SU-DHL-6 (cell line): ENCODE measurements at regions not wholly inside any gene's neighbourhood (a gene's known extent, or its start where the extent isn't known, plus 50 kb on each side); places are given as distances from the start of the nearest gene placed in this dataset.

Experiments
- H2AFZ ChIP-seq: fragments of 200-600 bp; sonication (generic); 2 replicates; pipeline ENCODE4 v1.6.1; 2014; ENCODE audit warnings: low read depth, mild to moderate bottlenecking, moderate library complexity, mixed read lengths, antibody characterized with exemption, low read length; ENCODE audit not compliant: severe bottlenecking
- H3F3A ChIP-seq: fragments of 200-600 bp; shearing (Covaris generic); 2 replicates; pipeline ENCODE4 v1.6.0; 2016; ENCODE audit warnings: antibody characterized with exemption, mild to moderate bottlenecking; ENCODE audit not compliant: insufficient read depth
- H3K27ac ChIP-seq: fragments of 200-600 bp; sonication (generic); 2 replicates; pipeline ENCODE4 v1.5.1; 2016; ENCODE audit warnings: low read depth, mild to moderate bottlenecking, low read length, moderate library complexity, mixed read lengths
- H3K27me3 ChIP-seq: fragments of 200-600 bp; sonication (generic), shearing (Covaris generic); 2 replicates; pipeline ENCODE4 v1.6.0; 2014; ENCODE audit warnings: mild to moderate bottlenecking, low read length
- H3K36me3 ChIP-seq: fragments of 200-600 bp; sonication (generic); 2 replicates; pipeline ENCODE4 v1.6.1; 2014; ENCODE audit warnings: mild to moderate bottlenecking, low read length, mixed read lengths
- H3K4me2 ChIP-seq: fragments of 300-600, 200-600 bp; shearing (Covaris generic), sonication (generic); 2 replicates; pipeline ENCODE4 v1.6.0; 2014; ENCODE audit warnings: low read length, low read depth, mild to moderate bottlenecking; ENCODE audit not compliant: poor library complexity, severe bottlenecking
- H3K4me3 ChIP-seq: fragments of 200-600 bp; sonication (generic); 2 replicates; pipeline ENCODE4 v1.5.1; 2014; ENCODE audit warnings: antibody characterized with exemption, low read length, mild to moderate bottlenecking, mixed read lengths; ENCODE audit not compliant: insufficient read depth, poor library complexity, severe bottlenecking
- H3K79me2 ChIP-seq: fragments of 200-600 bp; sonication (generic); 2 replicates; pipeline ENCODE4 v1.6.1; 2014; ENCODE audit warnings: mild to moderate bottlenecking, low read length, moderate library complexity; ENCODE audit not compliant: insufficient read depth
- H3K9ac ChIP-seq: fragments of 200-600 bp; sonication (generic); 2 replicates; pipeline ENCODE4 v1.7.0; 2014; ENCODE audit warnings: mild to moderate bottlenecking, low read length
- H3K9me2 ChIP-seq: fragments of 200-600 bp; sonication (generic); replicated peaks from 2 replicates; pipeline ENCODE4 v1.6.1; 2014; ENCODE audit warnings: low read length; ENCODE audit not compliant: insufficient read depth
- H3K9me3 ChIP-seq: fragments of 200-600 bp; sonication (generic); 2 replicates; pipeline ENCODE4 v1.6.1; 2014; ENCODE audit warnings: low read length, mixed read lengths; ENCODE audit not compliant: insufficient read depth
- H4K20me1 ChIP-seq: fragments of 200-600 bp; sonication (generic); 2 replicates; pipeline ENCODE4 v1.6.1; 2014; ENCODE audit warnings: low read depth, mild to moderate bottlenecking, antibody characterized with exemption, low read length, moderate library complexity, mixed read lengths
- EZH2phosphoT487 ChIP-seq: fragments of 200-600 bp; sonication (generic), shearing (Covaris generic); conservative IDR thresholded peaks from 2 replicates; pipeline ENCODE4 v1.6.1; 2018; ENCODE audit warnings: mild to moderate bottlenecking, antibody characterized with exemption, low read length, moderate library complexity, mixed read lengths
- TF ChIP-seq, protein P1 (sequence below): fragments of 200-600 bp; sonication (generic); IDR thresholded peaks from one replicate; pipeline ENCODE4 v1.5.1; 2017; ENCODE audit warnings: antibody characterized with exemption, mild to moderate bottlenecking, low read length, moderate library complexity; ENCODE audit not compliant: insufficient read depth, poor library complexity, severe bottlenecking

DNA sequence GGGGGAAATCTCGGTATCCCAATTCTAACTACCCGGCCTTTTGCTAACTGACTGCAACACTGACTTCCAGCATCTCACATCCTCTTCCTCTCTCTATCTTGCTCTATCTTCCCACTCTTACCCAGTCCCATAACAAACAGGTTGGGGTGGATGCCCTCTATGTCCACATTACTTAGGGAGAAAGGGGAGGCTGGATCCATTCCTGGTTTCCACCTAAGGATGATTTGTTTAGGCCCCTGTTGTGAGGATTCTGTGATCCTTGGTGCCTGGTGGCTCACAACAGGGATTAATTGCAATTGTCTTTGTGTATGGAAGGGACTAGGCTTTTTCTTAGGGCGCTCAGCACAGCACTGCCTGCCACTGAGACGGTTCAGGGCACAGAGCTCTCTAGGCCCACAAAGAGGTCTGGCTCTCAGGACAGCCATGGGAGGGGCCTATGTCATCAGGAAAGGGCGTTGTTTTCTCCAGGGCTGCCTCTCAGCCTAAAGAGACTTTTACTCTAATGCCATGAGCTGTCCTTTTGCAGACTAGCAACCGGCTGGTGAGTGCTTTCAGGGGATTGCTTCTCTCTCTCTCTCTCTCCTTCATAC lies 612.1 kb upstream of the SALL1 start:
- no peaks in the 10 kb centered on the region for H3F3A ChIP-seq
- H3K4me3 ChIP-seq: no peak overlapping the region
- no peaks in the 10 kb centered on the region for H3K36me3 ChIP-seq
- H3K9me2 ChIP-seq: no peaks in the 10 kb centered on the region
- H3K9me3 ChIP-seq: no peaks in the 10 kb centered on the region
- TF ChIP-seq, protein P1, sequence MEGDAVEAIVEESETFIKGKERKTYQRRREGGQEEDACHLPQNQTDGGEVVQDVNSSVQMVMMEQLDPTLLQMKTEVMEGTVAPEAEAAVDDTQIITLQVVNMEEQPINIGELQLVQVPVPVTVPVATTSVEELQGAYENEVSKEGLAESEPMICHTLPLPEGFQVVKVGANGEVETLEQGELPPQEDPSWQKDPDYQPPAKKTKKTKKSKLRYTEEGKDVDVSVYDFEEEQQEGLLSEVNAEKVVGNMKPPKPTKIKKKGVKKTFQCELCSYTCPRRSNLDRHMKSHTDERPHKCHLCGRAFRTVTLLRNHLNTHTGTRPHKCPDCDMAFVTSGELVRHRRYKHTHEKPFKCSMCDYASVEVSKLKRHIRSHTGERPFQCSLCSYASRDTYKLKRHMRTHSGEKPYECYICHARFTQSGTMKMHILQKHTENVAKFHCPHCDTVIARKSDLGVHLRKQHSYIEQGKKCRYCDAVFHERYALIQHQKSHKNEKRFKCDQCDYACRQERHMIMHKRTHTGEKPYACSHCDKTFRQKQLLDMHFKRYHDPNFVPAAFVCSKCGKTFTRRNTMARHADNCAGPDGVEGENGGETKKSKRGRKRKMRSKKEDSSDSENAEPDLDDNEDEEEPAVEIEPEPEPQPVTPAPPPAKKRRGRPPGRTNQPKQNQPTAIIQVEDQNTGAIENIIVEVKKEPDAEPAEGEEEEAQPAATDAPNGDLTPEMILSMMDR: no peak
- no peak for TF ChIP-seq EZH2phosphoT487
- no peak overlapping the region for H2AFZ ChIP-seq
- no peak overlapping the region for H3K27ac ChIP-seq
- H4K20me1 ChIP-seq: no peaks in the 10 kb centered on the region
- H3K9ac ChIP-seq: no peak overlapping the region
- H3K27me3 ChIP-seq: no peaks in the 10 kb centered on the region
- H3K4me2 ChIP-seq: no peak overlapping the region
- H3K79me2 ChIP-seq: no peaks in the 10 kb centered on the region

DNA sequence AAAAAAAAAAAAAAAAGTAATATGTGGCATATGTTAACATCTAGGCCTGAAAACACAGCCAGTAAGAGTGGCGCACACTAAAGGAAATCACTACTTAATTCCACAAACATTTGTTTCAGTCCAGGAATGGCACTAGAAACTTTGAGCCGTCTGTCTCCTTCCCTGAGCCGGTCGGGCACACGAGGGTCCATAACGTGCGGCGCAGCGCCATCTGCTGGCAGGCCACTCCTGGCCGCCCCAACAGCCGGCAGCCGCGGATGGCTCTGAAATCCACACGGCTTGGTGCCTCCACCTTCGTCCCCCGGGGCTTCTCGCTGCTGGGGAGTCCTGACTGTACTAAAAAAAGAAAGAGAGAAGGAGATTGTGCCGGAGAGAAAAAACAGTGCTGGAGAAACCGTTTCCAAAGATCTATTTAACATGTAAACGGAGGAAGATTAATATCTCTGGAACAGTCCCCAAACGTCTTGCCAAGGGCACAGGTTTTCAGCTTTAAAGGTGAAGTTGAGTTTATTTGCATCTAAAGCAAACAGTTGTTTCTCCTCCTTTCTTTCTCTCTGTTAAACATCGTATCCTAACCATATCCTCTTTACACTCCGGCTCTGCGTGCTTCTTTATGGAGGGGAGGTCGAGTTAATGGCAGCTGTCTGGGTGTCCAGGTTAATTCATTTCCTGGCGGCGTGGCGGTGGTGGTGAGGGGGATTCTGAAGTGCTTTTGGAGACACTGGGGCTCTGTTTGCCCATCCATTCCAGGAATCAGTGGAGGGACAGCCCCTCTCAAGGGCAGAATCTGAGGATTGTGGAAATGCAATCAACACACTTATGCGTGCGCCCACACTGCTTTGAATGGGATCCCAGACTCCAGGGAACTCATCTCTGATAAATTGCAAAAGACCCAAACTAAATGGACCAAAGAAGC lies 611.3 kb upstream of the SALL1 start:
- Histone ChIP-seq H3K27ac (no peak overlapping the region), H3K4me2 (no peak overlapping the region), H4K20me1 (no peaks in the 10 kb centered on the region), H3F3A (no peaks in the 10 kb centered on the region), H3K9me3 (no peaks in the 10 kb centered on the region), H3K9me2 (no peaks in the 10 kb centered on the region), H3K79me2 (no peaks in the 10 kb centered on the region), H3K4me3 (no peak overlapping the region), H3K9ac (no peak overlapping the region), H2AFZ (no peak overlapping the region), H3K36me3 (no peaks in the 10 kb centered on the region), H3K27me3 (no peaks in the 10 kb centered on the region)
- TF ChIP-seq, protein P1: peak; percentile 79
- TF ChIP-seq EZH2phosphoT487: no peak

DNA sequence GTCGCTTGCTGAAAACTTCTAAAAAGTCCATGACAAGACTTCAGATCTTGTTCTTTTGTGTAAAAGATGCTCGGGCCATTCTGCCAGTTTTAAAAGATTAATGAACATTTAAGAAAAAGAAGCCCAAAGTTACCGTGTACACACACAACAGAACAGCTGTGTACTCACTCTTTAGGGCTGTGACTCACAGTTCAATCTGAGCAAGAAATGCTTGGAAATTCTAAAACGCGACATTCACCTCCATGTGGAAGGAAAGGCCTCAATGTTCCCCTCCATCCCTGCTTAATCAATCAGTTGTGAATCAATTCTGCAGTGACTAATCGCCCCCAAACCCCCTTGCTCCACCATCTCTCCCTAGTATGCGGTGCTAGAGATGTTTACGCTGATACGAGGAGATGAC lies 609.9 kb upstream of the SALL1 start:
- Histone ChIP-seq H3K9me3 (no peaks in the 10 kb centered on the region), H3K79me2 (no peaks in the 10 kb centered on the region), H3K27me3 (no peaks in the 10 kb centered on the region), H3K4me3 (no peak overlapping the region), H3K9me2 (no peaks in the 10 kb centered on the region), H3K9ac (no peak overlapping the region), H3F3A (no peaks in the 10 kb centered on the region), H4K20me1 (no peaks in the 10 kb centered on the region), H3K27ac (no peak overlapping the region), H3K36me3 (no peaks in the 10 kb centered on the region), H3K4me2 (no peak overlapping the region), H2AFZ (no peak overlapping the region)
- TF ChIP-seq EZH2phosphoT487: no peak
- TF ChIP-seq, protein P1: no peak
